ENCODE measurements at regions not wholly inside any gene's neighbourhood (a gene's known extent, or its start where the extent isn't known, plus 50 kb on each side); places are given as distances from the start of the nearest gene placed in this dataset.

DNA sequence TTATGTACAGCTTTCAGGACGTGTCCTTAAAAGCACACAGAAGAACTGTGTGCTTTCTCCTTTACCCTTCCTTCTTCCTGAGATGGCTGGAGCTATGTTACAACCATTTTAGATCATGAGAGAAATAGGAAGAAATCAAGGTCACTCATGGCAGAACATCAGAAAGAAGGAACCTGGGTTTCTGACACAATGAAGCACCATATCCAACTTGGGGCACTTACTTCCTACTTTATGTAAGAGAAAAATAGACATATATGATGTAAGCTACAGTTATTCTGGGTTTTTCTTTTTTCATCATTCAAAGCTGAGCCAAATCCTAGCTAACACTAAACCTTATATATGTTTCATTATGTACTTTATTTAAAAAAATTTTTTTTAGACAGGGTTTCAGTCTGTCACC, 79.5 kb downstream of the FAM161A start:
- peak; percentile 20 for DNase-seq (ENCODE audit: low read depth)
- no peak for TF ChIP-seq POLR2A (IDR thresholded peaks at IDR 0.05; ENCODE audit: extremely low read depth, insufficient read length)

DNA sequence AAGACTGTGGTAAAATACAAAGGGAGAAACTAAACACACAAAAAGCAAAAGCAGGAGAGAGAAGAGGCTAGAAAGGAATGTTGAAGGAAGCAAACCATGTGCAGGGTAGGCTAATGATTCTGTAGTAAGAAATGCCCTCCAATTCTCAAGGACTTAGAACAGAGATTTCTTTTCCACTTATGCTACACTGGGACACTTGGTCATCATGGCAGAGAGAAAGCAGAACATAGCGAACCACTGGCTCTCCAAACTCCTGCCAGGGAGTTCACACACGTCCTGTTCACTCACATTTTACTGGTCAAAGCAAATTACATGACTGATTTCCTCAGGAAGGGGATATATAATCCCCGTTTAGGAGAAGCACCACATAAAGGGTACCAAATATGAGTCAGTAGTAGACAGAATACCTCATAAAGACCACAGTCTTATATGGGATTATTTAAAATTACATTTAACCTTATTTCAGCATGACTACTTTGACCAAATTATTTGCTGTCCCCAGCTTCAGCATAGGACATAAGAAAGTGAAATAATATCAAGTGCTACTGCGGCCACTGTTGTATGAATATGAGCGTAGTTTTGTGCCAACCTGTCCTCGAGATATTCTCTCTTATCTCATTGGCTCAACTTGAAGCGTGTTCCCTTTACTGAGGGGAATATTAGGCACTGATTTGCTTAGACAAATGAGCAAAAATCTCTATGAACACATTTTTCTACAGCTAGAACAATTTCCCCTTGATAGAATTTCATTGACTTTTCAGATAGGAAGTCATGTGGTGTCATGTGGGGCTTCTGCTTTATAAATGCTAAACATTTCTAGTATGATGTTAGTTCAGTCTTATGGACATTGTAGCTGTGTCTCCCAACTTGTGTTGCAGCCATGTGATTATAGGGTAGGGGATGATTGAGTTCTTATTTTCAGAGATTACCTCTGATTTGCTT, 81.7 kb downstream of the FAM161A start:
- H3K4me3 ChIP-seq (ENCODE audit: low read depth, low read length), result no peak overlapping the region
- DNase-seq (ENCODE audit: low read depth), result no peak
- TF ChIP-seq MYC (IDR thresholded peaks at IDR 0.05; ENCODE audit: low read depth, low read length) (no peak), POLR2A (IDR thresholded peaks at IDR 0.05; ENCODE audit: extremely low read depth, insufficient read length) (no peak)
- TF ChIP-seq, protein P1, sequence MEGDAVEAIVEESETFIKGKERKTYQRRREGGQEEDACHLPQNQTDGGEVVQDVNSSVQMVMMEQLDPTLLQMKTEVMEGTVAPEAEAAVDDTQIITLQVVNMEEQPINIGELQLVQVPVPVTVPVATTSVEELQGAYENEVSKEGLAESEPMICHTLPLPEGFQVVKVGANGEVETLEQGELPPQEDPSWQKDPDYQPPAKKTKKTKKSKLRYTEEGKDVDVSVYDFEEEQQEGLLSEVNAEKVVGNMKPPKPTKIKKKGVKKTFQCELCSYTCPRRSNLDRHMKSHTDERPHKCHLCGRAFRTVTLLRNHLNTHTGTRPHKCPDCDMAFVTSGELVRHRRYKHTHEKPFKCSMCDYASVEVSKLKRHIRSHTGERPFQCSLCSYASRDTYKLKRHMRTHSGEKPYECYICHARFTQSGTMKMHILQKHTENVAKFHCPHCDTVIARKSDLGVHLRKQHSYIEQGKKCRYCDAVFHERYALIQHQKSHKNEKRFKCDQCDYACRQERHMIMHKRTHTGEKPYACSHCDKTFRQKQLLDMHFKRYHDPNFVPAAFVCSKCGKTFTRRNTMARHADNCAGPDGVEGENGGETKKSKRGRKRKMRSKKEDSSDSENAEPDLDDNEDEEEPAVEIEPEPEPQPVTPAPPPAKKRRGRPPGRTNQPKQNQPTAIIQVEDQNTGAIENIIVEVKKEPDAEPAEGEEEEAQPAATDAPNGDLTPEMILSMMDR (IDR thresholded peaks at IDR 0.05; ENCODE audit: low read depth, low read length), result no peak
- TF ChIP-seq, protein P2, sequence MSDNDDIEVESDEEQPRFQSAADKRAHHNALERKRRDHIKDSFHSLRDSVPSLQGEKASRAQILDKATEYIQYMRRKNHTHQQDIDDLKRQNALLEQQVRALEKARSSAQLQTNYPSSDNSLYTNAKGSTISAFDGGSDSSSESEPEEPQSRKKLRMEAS (IDR thresholded peaks at IDR 0.05; ENCODE audit: low read depth, low read length), result no peak

More for the DNA sequence above, 79.5 kb downstream of the FAM161A start:
- no peak overlapping the region for H3K4me3 ChIP-seq (ENCODE audit: low read depth, low read length)

DNA sequence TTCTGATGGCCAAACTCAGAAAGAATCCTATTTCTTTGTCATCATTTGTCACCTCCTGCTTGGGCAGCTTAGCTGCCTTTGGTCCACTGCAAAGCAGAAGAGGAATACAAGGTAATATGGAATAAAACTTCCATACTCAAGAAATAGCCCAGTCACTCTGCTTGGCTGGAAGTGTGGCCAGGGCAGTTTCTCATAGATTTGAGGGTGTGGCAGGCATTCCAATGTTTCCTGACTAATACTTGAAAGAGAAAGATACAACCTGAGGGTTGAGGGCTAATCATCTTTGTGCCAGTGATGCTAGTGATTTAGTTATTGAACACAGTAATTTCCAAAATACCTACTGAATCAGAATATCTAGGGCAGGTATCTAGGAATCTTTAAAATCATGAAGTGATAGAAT, 83.1 kb downstream of the FAM161A start:
- TF ChIP-seq, protein P2 (IDR thresholded peaks at IDR 0.05; ENCODE audit: low read depth, low read length), result no peak
- TF ChIP-seq MYC (IDR thresholded peaks at IDR 0.05; ENCODE audit: low read depth, low read length), result no peak
- TF ChIP-seq POLR2A (IDR thresholded peaks at IDR 0.05; ENCODE audit: extremely low read depth, insufficient read length), result no peak
- TF ChIP-seq, protein P1 (IDR thresholded peaks at IDR 0.05; ENCODE audit: low read depth, low read length), result no peak
- H3K4me3 ChIP-seq (ENCODE audit: low read depth, low read length), result no peak overlapping the region
- no peak for DNase-seq (ENCODE audit: low read depth)

DNA sequence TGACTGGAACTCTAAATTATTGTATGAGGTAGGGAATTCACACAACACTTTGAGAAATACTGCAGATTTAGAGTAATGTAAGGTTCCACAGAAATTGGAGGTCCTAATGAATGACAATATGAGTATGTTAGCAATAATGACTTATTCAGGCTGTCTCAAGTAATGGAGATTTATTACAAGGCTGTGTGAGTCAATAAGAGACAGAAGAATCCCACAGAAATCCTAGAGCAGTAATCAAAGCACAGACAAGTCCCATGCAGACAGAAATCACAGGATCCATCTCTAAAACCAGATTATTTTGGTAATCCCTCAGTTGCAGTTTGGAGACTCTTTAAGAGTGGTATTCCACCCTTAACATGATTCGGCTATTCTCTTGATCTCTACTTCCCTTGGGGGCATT, 83.6 kb downstream of the FAM161A start:
- no peak overlapping the region for H3K4me3 ChIP-seq (ENCODE audit: low read depth, low read length)
- TF ChIP-seq MYC (IDR thresholded peaks at IDR 0.05; ENCODE audit: low read depth, low read length), result no peak
- TF ChIP-seq, protein P2 (IDR thresholded peaks at IDR 0.05; ENCODE audit: low read depth, low read length), result no peak
- TF ChIP-seq POLR2A (IDR thresholded peaks at IDR 0.05; ENCODE audit: extremely low read depth, insufficient read length), result no peak
- TF ChIP-seq, protein P1 (IDR thresholded peaks at IDR 0.05; ENCODE audit: low read depth, low read length), result no peak
- no peak for DNase-seq (ENCODE audit: low read depth)

DNA sequence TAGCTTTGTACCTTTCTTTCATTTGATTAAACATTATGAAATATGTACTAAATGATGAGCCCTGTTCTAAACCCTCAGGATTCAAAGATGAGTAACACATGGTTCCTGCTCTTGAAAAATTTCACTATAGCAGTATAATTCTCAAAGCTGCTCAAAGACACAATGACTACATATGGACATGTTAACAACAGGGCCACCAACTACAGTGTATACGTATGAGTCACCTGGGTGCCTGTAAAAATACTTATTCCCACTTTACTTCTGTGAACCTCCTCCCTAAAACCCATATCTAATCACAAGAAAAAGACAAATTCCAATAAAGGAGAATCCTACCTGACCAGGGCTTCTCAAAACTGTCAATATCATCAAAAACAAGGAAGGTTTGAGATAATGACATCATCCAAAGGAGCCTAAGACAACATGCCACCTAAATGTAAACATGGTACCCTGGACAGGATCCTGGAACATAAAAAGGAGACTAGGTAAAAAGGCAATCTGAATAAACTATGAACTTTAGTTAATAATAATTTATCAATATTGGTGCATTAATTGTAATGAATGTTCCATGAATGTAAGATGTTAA, 84.7 kb downstream of the FAM161A start:
- no peak for DNase-seq (ENCODE audit: low read depth)
- TF ChIP-seq, protein P1 (IDR thresholded peaks at IDR 0.05; ENCODE audit: low read depth, low read length), result no peak
- no peak for TF ChIP-seq MYC (IDR thresholded peaks at IDR 0.05; ENCODE audit: low read depth, low read length)
- TF ChIP-seq POLR2A (IDR thresholded peaks at IDR 0.05; ENCODE audit: extremely low read depth, insufficient read length), result no peak
- TF ChIP-seq, protein P2 (IDR thresholded peaks at IDR 0.05; ENCODE audit: low read depth, low read length), result no peak
- no peak overlapping the region for H3K4me3 ChIP-seq (ENCODE audit: low read depth, low read length)

Measured in NB4 (cell line).